ENCODE measurements at regions not wholly inside any gene's neighbourhood (a gene's known extent, or its start where the extent isn't known, plus 50 kb on each side); places are given as distances from the start of the nearest gene placed in this dataset.

- FAIRE-seq = no peak
Observed at GRCh38 chr14:99099051-99099787, 172.8 kb downstream of the BCL11B start.

GRCh38 chr14:99100497-99101270 lies 171.3 kb downstream of the BCL11B start:
- H3K27ac ChIP-seq (ENCODE audit: low read depth in 1 of 3, low read length in 2 of 3) = no peak overlapping the region
- no peak for DNase-seq
- H3K4me3 ChIP-seq (ENCODE audit: low read depth in 1 of 3, low read length in 3 of 3) = no peak overlapping the region
- 79 to 87% (median 85%) methylated on average over 10 of the region's 10 CpGs for WGBS, 3 donors
- H3K9me3 ChIP-seq (ENCODE audit: control insufficient read depth in 2 of 2, insufficient read depth in 1 of 2, low read depth in 1 of 2, low read length in 1 of 2) = peaks cover 0 to 2% of the 10 kb centered on the region in 2 donors
- H3K27me3 ChIP-seq (ENCODE audit: control insufficient read depth in 3 of 3, insufficient read depth in 3 of 3, low read length in 3 of 3) = no peaks in the 10 kb centered on the region
- FAIRE-seq = no peak
- H3K4me1 ChIP-seq (ENCODE audit: control insufficient read depth in 3 of 3, insufficient read depth in 2 of 3, low read depth in 1 of 3, low read length in 2 of 3) = no peaks in the 10 kb centered on the region
- no peaks in the 10 kb centered on the region for H3K36me3 ChIP-seq (ENCODE audit: control insufficient read depth in 3 of 3, insufficient read depth in 2 of 3, low read depth in 1 of 3, low read length in 3 of 3)

More at GRCh38 chr14:99099051-99099787, 172.8 kb downstream of the BCL11B start:
- no peak overlapping the region for H3K4me3 ChIP-seq (ENCODE audit: low read depth in 1 of 3, low read length in 3 of 3)
- H3K27ac ChIP-seq (ENCODE audit: low read depth in 1 of 3, low read length in 2 of 3) = no peak overlapping the region
- H3K36me3 ChIP-seq (ENCODE audit: control insufficient read depth in 3 of 3, insufficient read depth in 2 of 3, low read depth in 1 of 3, low read length in 3 of 3) = no peaks in the 10 kb centered on the region
- WGBS, 3 donors = 69 to 80% (median 73%) methylated on average over 16 of the region's 16 CpGs
- no peaks in the 10 kb centered on the region for H3K27me3 ChIP-seq (ENCODE audit: control insufficient read depth in 3 of 3, insufficient read depth in 3 of 3, low read length in 3 of 3)
- no peaks in the 10 kb centered on the region for H3K9me3 ChIP-seq (ENCODE audit: control insufficient read depth in 2 of 2, insufficient read depth in 1 of 2, low read depth in 1 of 2, low read length in 1 of 2)
- DNase-seq = no peak
- no peaks in the 10 kb centered on the region for H3K4me1 ChIP-seq (ENCODE audit: control insufficient read depth in 3 of 3, insufficient read depth in 2 of 3, low read depth in 1 of 3, low read length in 2 of 3)

GRCh38 chr14:99101855-99102461 lies 170.0 kb downstream of the BCL11B start:
- no peaks in the 10 kb centered on the region for H3K36me3 ChIP-seq (ENCODE audit: control insufficient read depth in 3 of 3, insufficient read depth in 2 of 3, low read depth in 1 of 3, low read length in 3 of 3)
- no peak overlapping the region for H3K27ac ChIP-seq (ENCODE audit: low read depth in 1 of 3, low read length in 2 of 3)
- no peak for DNase-seq
- FAIRE-seq = no peak
- no peak overlapping the region for H3K4me3 ChIP-seq (ENCODE audit: low read depth in 1 of 3, low read length in 3 of 3)
- H3K9me3 ChIP-seq (ENCODE audit: control insufficient read depth in 2 of 2, insufficient read depth in 1 of 2, low read depth in 1 of 2, low read length in 1 of 2) = peaks cover 0 to 2% of the 10 kb centered on the region in 2 donors
- no peaks in the 10 kb centered on the region for H3K4me1 ChIP-seq (ENCODE audit: control insufficient read depth in 3 of 3, insufficient read depth in 2 of 3, low read depth in 1 of 3, low read length in 2 of 3)
- WGBS, 3 donors = 67 to 78% (median 72%) methylated on average over 6 of the region's 6 CpGs
- no peaks in the 10 kb centered on the region for H3K27me3 ChIP-seq (ENCODE audit: control insufficient read depth in 3 of 3, insufficient read depth in 3 of 3, low read length in 3 of 3)

GRCh38 chr14:99116741-99117295 lies 155.2 kb downstream of the BCL11B start:
- H3K27me3 ChIP-seq (ENCODE audit: control insufficient read depth in 3 of 3, insufficient read depth in 3 of 3, low read length in 3 of 3) = peaks cover 0 to 33% (median 11%) of the 10 kb centered on the region in 3 donors
- WGBS, 3 donors = 86 to 88% (median 86%) methylated on average over 9 of the region's 9 CpGs
- H3K4me1 ChIP-seq (ENCODE audit: control insufficient read depth in 3 of 3, insufficient read depth in 2 of 3, low read depth in 1 of 3, low read length in 2 of 3) = no peaks in the 10 kb centered on the region
- no peak overlapping the region for H3K27ac ChIP-seq (ENCODE audit: low read depth in 1 of 3, low read length in 2 of 3)
- no peak overlapping the region for H3K4me3 ChIP-seq (ENCODE audit: low read depth in 1 of 3, low read length in 3 of 3)
- H3K9me3 ChIP-seq (ENCODE audit: control insufficient read depth in 2 of 2, insufficient read depth in 1 of 2, low read depth in 1 of 2, low read length in 1 of 2) = no peaks in the 10 kb centered on the region
- no peak for FAIRE-seq
- DNase-seq = no peak
- H3K36me3 ChIP-seq (ENCODE audit: control insufficient read depth in 3 of 3, insufficient read depth in 2 of 3, low read depth in 1 of 3, low read length in 3 of 3) = no peaks in the 10 kb centered on the region

- Histone ChIP-seq H3K36me3 (ENCODE audit: control insufficient read depth in 3 of 3, insufficient read depth in 2 of 3, low read depth in 1 of 3, low read length in 3 of 3) (no peaks in the 10 kb centered on the region), H3K27ac (ENCODE audit: low read depth in 1 of 3, low read length in 2 of 3) (no peak overlapping the region), H3K9me3 (ENCODE audit: control insufficient read depth in 2 of 2, insufficient read depth in 1 of 2, low read depth in 1 of 2, low read length in 1 of 2) (no peaks in the 10 kb centered on the region), H3K4me1 (ENCODE audit: control insufficient read depth in 3 of 3, insufficient read depth in 2 of 3, low read depth in 1 of 3, low read length in 2 of 3) (no peaks in the 10 kb centered on the region), H3K27me3 (ENCODE audit: control insufficient read depth in 3 of 3, insufficient read depth in 3 of 3, low read length in 3 of 3) (peaks cover 0 to 33% (median 11%) of the 10 kb centered on the region in 3 donors), H3K4me3 (ENCODE audit: low read depth in 1 of 3, low read length in 3 of 3) (no peak overlapping the region)
- DNase-seq (no peak), FAIRE-seq (no peak)
- 66 to 81% (median 70%) methylated on average over 11 of the region's 11 CpGs for WGBS, 3 donors
Observed at GRCh38 chr14:99117671-99118045, 154.3 kb downstream of the BCL11B start.

GRCh38 chr14:99118046-99118721 lies 153.8 kb downstream of the BCL11B start:
- H3K4me3 ChIP-seq (ENCODE audit: low read depth in 1 of 3, low read length in 3 of 3) = no peak overlapping the region
- no peak overlapping the region for H3K27ac ChIP-seq (ENCODE audit: low read depth in 1 of 3, low read length in 2 of 3)

GRCh38 chr14:99118946-99119345 lies 153.1 kb downstream of the BCL11B start:
- DNase-seq = no peak
- H3K9me3 ChIP-seq (ENCODE audit: control insufficient read depth in 2 of 2, insufficient read depth in 1 of 2, low read depth in 1 of 2, low read length in 1 of 2) = no peaks in the 10 kb centered on the region
- WGBS, 3 donors = 72 to 79% (median 75%) methylated on average over 13 of the region's 13 CpGs
- H3K27ac ChIP-seq (ENCODE audit: low read depth in 1 of 3, low read length in 2 of 3) = no peak overlapping the region
- H3K4me1 ChIP-seq (ENCODE audit: control insufficient read depth in 3 of 3, insufficient read depth in 2 of 3, low read depth in 1 of 3, low read length in 2 of 3) = no peaks in the 10 kb centered on the region
- H3K36me3 ChIP-seq (ENCODE audit: control insufficient read depth in 3 of 3, insufficient read depth in 2 of 3, low read depth in 1 of 3, low read length in 3 of 3) = no peaks in the 10 kb centered on the region
- FAIRE-seq = no peak
- no peak overlapping the region for H3K4me3 ChIP-seq (ENCODE audit: low read depth in 1 of 3, low read length in 3 of 3)
- peaks cover 0 to 33% (median 11%) of the 10 kb centered on the region in 3 donors for H3K27me3 ChIP-seq (ENCODE audit: control insufficient read depth in 3 of 3, insufficient read depth in 3 of 3, low read length in 3 of 3)

More at GRCh38 chr14:99118046-99118721, 153.8 kb downstream of the BCL11B start:
- DNase-seq (peak in 1 of 2 donors; percentile 10), FAIRE-seq (no peak)
- peaks cover 0 to 33% (median 11%) of the 10 kb centered on the region in 3 donors for H3K27me3 ChIP-seq (ENCODE audit: control insufficient read depth in 3 of 3, insufficient read depth in 3 of 3, low read length in 3 of 3)
- WGBS, 3 donors = 20 to 34% (median 30%) methylated on average over 53 of the region's 53 CpGs
- no peaks in the 10 kb centered on the region for H3K36me3 ChIP-seq (ENCODE audit: control insufficient read depth in 3 of 3, insufficient read depth in 2 of 3, low read depth in 1 of 3, low read length in 3 of 3)
- H3K9me3 ChIP-seq (ENCODE audit: control insufficient read depth in 2 of 2, insufficient read depth in 1 of 2, low read depth in 1 of 2, low read length in 1 of 2) = no peaks in the 10 kb centered on the region
- H3K4me1 ChIP-seq (ENCODE audit: control insufficient read depth in 3 of 3, insufficient read depth in 2 of 3, low read depth in 1 of 3, low read length in 2 of 3) = no peaks in the 10 kb centered on the region
